ENCODE measurements at regions not wholly inside any gene's neighbourhood (a gene's known extent, or its start where the extent isn't known, plus 50 kb on each side); places are given as distances from the start of the nearest gene placed in this dataset.

- no peak for TF ChIP-seq CTCF (IDR thresholded peaks at IDR 0.05; ENCODE audit: insufficient read depth, low read depth, low read length, missing control alignments)
- no peak overlapping the region for H3K4me3 ChIP-seq (ENCODE audit: low read length)
- no peak for DNase-seq (ENCODE audit: low read depth)
Observed at GRCh38 chr2:12350821-12351220, 365.9 kb upstream of the TRIB2 start.

GRCh38 chr2:12352889-12353288 lies 363.8 kb upstream of the TRIB2 start:
- no peak for DNase-seq (ENCODE audit: low read depth)
- H3K4me3 ChIP-seq (ENCODE audit: low read length), result no peak overlapping the region
- TF ChIP-seq CTCF (IDR thresholded peaks at IDR 0.05; ENCODE audit: insufficient read depth, low read depth, low read length, missing control alignments), result no peak

GRCh38 chr2:12361506-12361905 lies 355.2 kb upstream of the TRIB2 start:
- no peak for TF ChIP-seq CTCF (IDR thresholded peaks at IDR 0.05; ENCODE audit: insufficient read depth, low read depth, low read length, missing control alignments)
- no peak for DNase-seq (ENCODE audit: low read depth)
- H3K4me3 ChIP-seq (ENCODE audit: low read length), result no peak overlapping the region

- no peak overlapping the region for H3K4me3 ChIP-seq (ENCODE audit: low read length)
- DNase-seq (ENCODE audit: low read depth), result no peak
- TF ChIP-seq CTCF (IDR thresholded peaks at IDR 0.05; ENCODE audit: insufficient read depth, low read depth, low read length, missing control alignments), result no peak
Observed at GRCh38 chr2:12363138-12363537, 353.6 kb upstream of the TRIB2 start.

GRCh38 chr2:12363569-12363968 lies 353.2 kb upstream of the TRIB2 start:
- TF ChIP-seq CTCF (IDR thresholded peaks at IDR 0.05; ENCODE audit: insufficient read depth, low read depth, low read length, missing control alignments), result no peak
- no peak overlapping the region for H3K4me3 ChIP-seq (ENCODE audit: low read length)
- no peak for DNase-seq (ENCODE audit: low read depth)

- H3K4me3 ChIP-seq (ENCODE audit: low read length), result no peak overlapping the region
- no peak for TF ChIP-seq CTCF (IDR thresholded peaks at IDR 0.05; ENCODE audit: insufficient read depth, low read depth, low read length, missing control alignments)
- no peak for DNase-seq (ENCODE audit: low read depth)
Observed at GRCh38 chr2:12369566-12369965, 347.2 kb upstream of the TRIB2 start.

- H3K4me3 ChIP-seq (ENCODE audit: low read length), result no peak overlapping the region
- no peak for DNase-seq (ENCODE audit: low read depth)
- TF ChIP-seq CTCF (IDR thresholded peaks at IDR 0.05; ENCODE audit: insufficient read depth, low read depth, low read length, missing control alignments), result no peak
Observed at GRCh38 chr2:12376025-12376424, 340.7 kb upstream of the TRIB2 start.
